ENCODE measurements at regions not wholly inside any gene's neighbourhood (a gene's known extent, or its start where the extent isn't known, plus 50 kb on each side); places are given as distances from the start of the nearest gene placed in this dataset.
"Not testable (repeated sequence)": the region's sequence is repeated elsewhere in the genome, so short reads cannot be mapped to it uniquely, and the experiment has no call there.

- Mint-ChIP-seq H3K9me3 (no peaks in the 10 kb centered on the region), H3K4me1 (no peaks in the 10 kb centered on the region), H3K27ac (ENCODE audit: low read depth) (no peak overlapping the region), H3K4me3 (no peak overlapping the region), H3K27me3 (peaks cover 36% of the 10 kb centered on the region), H3K36me3 (ENCODE audit: insufficient read depth) (no peaks in the 10 kb centered on the region)
- ATAC-seq (replicated peaks; ENCODE audit: extremely low read depth, poor library complexity, severe bottlenecking), result no peak
- DNase-seq (ENCODE audit: low spot score in 2 of 2), result no peak
These were observed 89.5 kb downstream of the OTUD1 start for GRCh38 chr10:23528419-23528818.

GRCh38 chr10:23529625-23530024 is 90.8 kb downstream of the OTUD1 start:
- no peak overlapping the region for H3K4me3 Mint-ChIP-seq
- no peak overlapping the region for H3K27ac Mint-ChIP-seq (ENCODE audit: low read depth)
- H3K27me3 Mint-ChIP-seq, result peaks cover 36% of the 10 kb centered on the region
- no peaks in the 10 kb centered on the region for H3K36me3 Mint-ChIP-seq (ENCODE audit: insufficient read depth)
- H3K9me3 Mint-ChIP-seq, result no peaks in the 10 kb centered on the region
- no peaks in the 10 kb centered on the region for H3K4me1 Mint-ChIP-seq
- ATAC-seq (replicated peaks; ENCODE audit: extremely low read depth, poor library complexity, severe bottlenecking) (no peak), DNase-seq (ENCODE audit: low spot score in 2 of 2) (no peak)

GRCh38 chr10:23530079-23530478 is 91.2 kb downstream of the OTUD1 start:
- H3K27ac Mint-ChIP-seq (ENCODE audit: low read depth), result no peak overlapping the region
- peaks cover 33% of the 10 kb centered on the region for H3K27me3 Mint-ChIP-seq
- H3K4me1 Mint-ChIP-seq, result no peaks in the 10 kb centered on the region
- DNase-seq (ENCODE audit: low spot score in 2 of 2), result no peak
- H3K36me3 Mint-ChIP-seq (ENCODE audit: insufficient read depth), result no peaks in the 10 kb centered on the region
- ATAC-seq (replicated peaks; ENCODE audit: extremely low read depth, poor library complexity, severe bottlenecking), result no peak
- no peak overlapping the region for H3K4me3 Mint-ChIP-seq
- no peaks in the 10 kb centered on the region for H3K9me3 Mint-ChIP-seq

- no peak overlapping the region for H3K27ac Mint-ChIP-seq (ENCODE audit: low read depth)
- ATAC-seq (replicated peaks; ENCODE audit: extremely low read depth, poor library complexity, severe bottlenecking), result no peak
- DNase-seq (ENCODE audit: low spot score in 2 of 2), result no peak
- H3K27me3 Mint-ChIP-seq, result peaks cover 31% of the 10 kb centered on the region
- H3K4me3 Mint-ChIP-seq, result no peak overlapping the region
- no peaks in the 10 kb centered on the region for H3K4me1 Mint-ChIP-seq
- H3K36me3 Mint-ChIP-seq (ENCODE audit: insufficient read depth), result no peaks in the 10 kb centered on the region
- H3K9me3 Mint-ChIP-seq, result no peaks in the 10 kb centered on the region
These were observed 94.3 kb downstream of the OTUD1 start for GRCh38 chr10:23533212-23533611.

GRCh38 chr10:23534326-23534725 is 95.5 kb downstream of the OTUD1 start:
- no peak for DNase-seq (ENCODE audit: low spot score in 2 of 2)
- Mint-ChIP-seq H3K36me3 (ENCODE audit: insufficient read depth) (no peaks in the 10 kb centered on the region), H3K4me1 (no peaks in the 10 kb centered on the region), H3K27me3 (peaks cover 30% of the 10 kb centered on the region), H3K9me3 (no peaks in the 10 kb centered on the region), H3K27ac (ENCODE audit: low read depth) (no peak overlapping the region), H3K4me3 (no peak overlapping the region)
- no peak for ATAC-seq (replicated peaks; ENCODE audit: extremely low read depth, poor library complexity, severe bottlenecking)

GRCh38 chr10:23534761-23535160 is 95.9 kb downstream of the OTUD1 start:
- Mint-ChIP-seq H3K36me3 (ENCODE audit: insufficient read depth) (no peaks in the 10 kb centered on the region), H3K27me3 (peaks cover 30% of the 10 kb centered on the region), H3K4me3 (no peak overlapping the region), H3K9me3 (no peaks in the 10 kb centered on the region), H3K27ac (ENCODE audit: low read depth) (no peak overlapping the region), H3K4me1 (no peaks in the 10 kb centered on the region)
- DNase-seq (ENCODE audit: low spot score in 2 of 2), result no peak
- no peak for ATAC-seq (replicated peaks; ENCODE audit: extremely low read depth, poor library complexity, severe bottlenecking)

- H3K27ac Mint-ChIP-seq (ENCODE audit: low read depth), result no peak overlapping the region
- H3K36me3 Mint-ChIP-seq (ENCODE audit: insufficient read depth), result no peaks in the 10 kb centered on the region
- H3K9me3 Mint-ChIP-seq, result no peaks in the 10 kb centered on the region
- peaks cover 30% of the 10 kb centered on the region for H3K27me3 Mint-ChIP-seq
- DNase-seq (ENCODE audit: low spot score in 2 of 2), result no peak
- H3K4me1 Mint-ChIP-seq, result peaks cover 3% of the 10 kb centered on the region
- no peak overlapping the region for H3K4me3 Mint-ChIP-seq
- no peak for ATAC-seq (replicated peaks; ENCODE audit: extremely low read depth, poor library complexity, severe bottlenecking)
These were observed 96.5 kb downstream of the OTUD1 start for GRCh38 chr10:23535381-23535780.

GRCh38 chr10:23538968-23539367 is 100.1 kb downstream of the OTUD1 start:
- DNase-seq (ENCODE audit: low spot score in 2 of 2) (no peak), ATAC-seq (replicated peaks; ENCODE audit: extremely low read depth, poor library complexity, severe bottlenecking) (no peak)
- Mint-ChIP-seq H3K27me3 (peaks cover 17% of the 10 kb centered on the region), H3K4me1 (peaks cover 4% of the 10 kb centered on the region), H3K27ac (ENCODE audit: low read depth) (no peak overlapping the region), H3K9me3 (no peaks in the 10 kb centered on the region), H3K4me3 (no peak overlapping the region), H3K36me3 (ENCODE audit: insufficient read depth) (no peaks in the 10 kb centered on the region)

- DNase-seq (ENCODE audit: low spot score in 2 of 2) (no peak), ATAC-seq (replicated peaks; ENCODE audit: extremely low read depth, poor library complexity, severe bottlenecking) (no peak)
- peaks cover 17% of the 10 kb centered on the region for H3K27me3 Mint-ChIP-seq
- peak overlapping the region; percentile 33 for H3K4me3 Mint-ChIP-seq
- no peaks in the 10 kb centered on the region for H3K9me3 Mint-ChIP-seq
- no peak overlapping the region for H3K27ac Mint-ChIP-seq (ENCODE audit: low read depth)
- peaks cover 4% of the 10 kb centered on the region for H3K4me1 Mint-ChIP-seq
- H3K36me3 Mint-ChIP-seq (ENCODE audit: insufficient read depth), result no peaks in the 10 kb centered on the region
These were observed 101.6 kb downstream of the OTUD1 start for GRCh38 chr10:23540401-23541030.

- ATAC-seq (replicated peaks; ENCODE audit: extremely low read depth, poor library complexity, severe bottlenecking) (no peak), DNase-seq (ENCODE audit: low spot score in 2 of 2) (no peak)
- Mint-ChIP-seq H3K27ac (ENCODE audit: low read depth) (no peak overlapping the region), H3K9me3 (no peaks in the 10 kb centered on the region), H3K36me3 (ENCODE audit: insufficient read depth) (no peaks in the 10 kb centered on the region), H3K4me3 (no peak overlapping the region), H3K27me3 (peaks cover 23% of the 10 kb centered on the region), H3K4me1 (peaks cover 4% of the 10 kb centered on the region)
These were observed 105.0 kb downstream of the OTUD1 start for GRCh38 chr10:23543691-23544380.

GRCh38 chr10:23545866-23546265 is 107.0 kb downstream of the OTUD1 start:
- not testable (repeated sequence) for DNase-seq (ENCODE audit: low spot score in 2 of 2); H3K4me3 Mint-ChIP-seq; H3K27ac Mint-ChIP-seq (ENCODE audit: low read depth)

GRCh38 chr10:23556727-23557440 is 118.0 kb downstream of the OTUD1 start:
- DNase-seq (ENCODE audit: low spot score in 2 of 2), result no peak
- Mint-ChIP-seq H3K27ac (ENCODE audit: low read depth) (no peak overlapping the region), H3K36me3 (ENCODE audit: insufficient read depth) (no peaks in the 10 kb centered on the region), H3K9me3 (peaks cover 7% of the 10 kb centered on the region), H3K4me1 (no peaks in the 10 kb centered on the region), H3K4me3 (no peak overlapping the region), H3K27me3 (no peaks in the 10 kb centered on the region)
- ATAC-seq (replicated peaks; ENCODE audit: extremely low read depth, poor library complexity, severe bottlenecking), result no peak

More at GRCh38 chr10:23545866-23546265, 107.0 kb downstream of the OTUD1 start:
- H3K9me3 Mint-ChIP-seq; H3K36me3 Mint-ChIP-seq (ENCODE audit: insufficient read depth); ATAC-seq (replicated peaks; ENCODE audit: extremely low read depth, poor library complexity, severe bottlenecking); H3K4me1 Mint-ChIP-seq: not testable (repeated sequence)
- peaks cover 23% of the 10 kb centered on the region for H3K27me3 Mint-ChIP-seq

GRCh38 chr10:23557777-23558176 is 118.9 kb downstream of the OTUD1 start:
- Mint-ChIP-seq H3K4me3 (no peak overlapping the region), H3K27ac (ENCODE audit: low read depth) (no peak overlapping the region), H3K27me3 (peaks cover 7% of the 10 kb centered on the region), H3K9me3 (peaks cover 14% of the 10 kb centered on the region), H3K36me3 (ENCODE audit: insufficient read depth) (no peaks in the 10 kb centered on the region), H3K4me1 (no peaks in the 10 kb centered on the region)
- DNase-seq (ENCODE audit: low spot score in 2 of 2) (no peak), ATAC-seq (replicated peaks; ENCODE audit: extremely low read depth, poor library complexity, severe bottlenecking) (no peak)
